MM.1S (cell line): ENCODE measurements at regions not wholly inside any gene's neighbourhood (a gene's known extent, or its start where the extent isn't known, plus 50 kb on each side); places are given as distances from the start of the nearest gene placed in this dataset.

Experiments used
- EZH2phosphoT487 ChIP-seq: fragments of 300-600 bp; sonication (generic); IDR thresholded peaks from 2 replicates; pipeline ENCODE4 v1.6.1; 2018; ENCODE audit warnings: antibody characterized with exemption, low read length
- TF ChIP-seq, protein P1 (sequence below): fragments of 300-600 bp; sonication (generic); IDR thresholded peaks from 2 replicates; pipeline ENCODE4 v1.5.1; 2016; ENCODE audit warnings: antibody characterized with exemption, low read length, mixed read lengths

DNA sequence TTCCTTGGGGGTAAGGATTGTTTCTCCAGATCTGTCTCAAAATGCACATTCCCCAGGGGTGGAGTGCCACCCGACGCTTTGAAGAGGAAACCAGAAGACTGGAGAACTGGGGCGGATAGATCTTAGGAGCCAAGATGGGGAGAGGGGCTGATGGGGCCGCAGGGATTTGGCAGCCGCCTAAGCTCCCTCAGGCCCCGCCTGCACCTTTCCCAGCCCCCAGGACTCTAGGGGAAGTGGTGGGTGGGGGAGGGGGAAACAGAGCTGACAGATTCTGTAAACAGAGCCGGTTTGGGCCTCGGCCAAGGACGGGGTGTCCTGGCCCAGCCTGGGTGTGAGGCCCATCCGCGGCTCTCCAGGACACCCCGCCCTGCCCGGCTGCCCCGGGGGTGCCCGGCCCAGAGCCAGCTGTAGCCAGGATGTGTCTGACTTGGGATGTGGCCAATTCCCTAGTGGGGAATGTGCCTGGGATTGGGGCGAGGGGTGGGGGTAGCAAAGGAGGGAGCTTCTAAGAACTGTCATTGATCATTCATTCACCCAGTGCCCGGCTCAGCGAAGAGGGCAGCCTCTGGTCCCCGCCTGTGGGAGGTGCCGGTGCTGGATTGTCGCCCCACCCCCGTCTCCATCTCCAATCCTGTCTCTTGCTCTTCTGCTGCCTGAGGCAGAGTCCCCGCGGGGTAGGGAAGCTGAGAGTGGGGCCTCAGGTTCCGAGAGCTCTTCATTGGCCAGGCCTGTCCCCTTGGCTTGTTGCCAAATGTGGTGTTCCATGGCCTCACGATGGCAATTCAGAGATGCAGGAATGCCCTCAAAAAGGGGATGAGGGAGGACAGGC lies 54.8 kb upstream of the CDKN2AIPNL start:
- TF ChIP-seq, protein P1, sequence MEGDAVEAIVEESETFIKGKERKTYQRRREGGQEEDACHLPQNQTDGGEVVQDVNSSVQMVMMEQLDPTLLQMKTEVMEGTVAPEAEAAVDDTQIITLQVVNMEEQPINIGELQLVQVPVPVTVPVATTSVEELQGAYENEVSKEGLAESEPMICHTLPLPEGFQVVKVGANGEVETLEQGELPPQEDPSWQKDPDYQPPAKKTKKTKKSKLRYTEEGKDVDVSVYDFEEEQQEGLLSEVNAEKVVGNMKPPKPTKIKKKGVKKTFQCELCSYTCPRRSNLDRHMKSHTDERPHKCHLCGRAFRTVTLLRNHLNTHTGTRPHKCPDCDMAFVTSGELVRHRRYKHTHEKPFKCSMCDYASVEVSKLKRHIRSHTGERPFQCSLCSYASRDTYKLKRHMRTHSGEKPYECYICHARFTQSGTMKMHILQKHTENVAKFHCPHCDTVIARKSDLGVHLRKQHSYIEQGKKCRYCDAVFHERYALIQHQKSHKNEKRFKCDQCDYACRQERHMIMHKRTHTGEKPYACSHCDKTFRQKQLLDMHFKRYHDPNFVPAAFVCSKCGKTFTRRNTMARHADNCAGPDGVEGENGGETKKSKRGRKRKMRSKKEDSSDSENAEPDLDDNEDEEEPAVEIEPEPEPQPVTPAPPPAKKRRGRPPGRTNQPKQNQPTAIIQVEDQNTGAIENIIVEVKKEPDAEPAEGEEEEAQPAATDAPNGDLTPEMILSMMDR: no peak
- TF ChIP-seq EZH2phosphoT487: no peak
